GM18520 (cell line): ENCODE measurements at regions not wholly inside any gene's neighbourhood (a gene's known extent, or its start where the extent isn't known, plus 50 kb on each side); places are given as distances from the start of the nearest gene placed in this dataset.

Experiments used
- ATAC-seq: cut with Tn5 transposase; IDR thresholded peaks from one replicate; pipeline ENCODE4 v1.9.1; 2021; ENCODE audit not compliant: unreplicated experiment

- ATAC-seq: no peak
Measured at GRCh38 chr5:159385536-159385935, 55.2 kb upstream of the IL12B start.

DNA sequence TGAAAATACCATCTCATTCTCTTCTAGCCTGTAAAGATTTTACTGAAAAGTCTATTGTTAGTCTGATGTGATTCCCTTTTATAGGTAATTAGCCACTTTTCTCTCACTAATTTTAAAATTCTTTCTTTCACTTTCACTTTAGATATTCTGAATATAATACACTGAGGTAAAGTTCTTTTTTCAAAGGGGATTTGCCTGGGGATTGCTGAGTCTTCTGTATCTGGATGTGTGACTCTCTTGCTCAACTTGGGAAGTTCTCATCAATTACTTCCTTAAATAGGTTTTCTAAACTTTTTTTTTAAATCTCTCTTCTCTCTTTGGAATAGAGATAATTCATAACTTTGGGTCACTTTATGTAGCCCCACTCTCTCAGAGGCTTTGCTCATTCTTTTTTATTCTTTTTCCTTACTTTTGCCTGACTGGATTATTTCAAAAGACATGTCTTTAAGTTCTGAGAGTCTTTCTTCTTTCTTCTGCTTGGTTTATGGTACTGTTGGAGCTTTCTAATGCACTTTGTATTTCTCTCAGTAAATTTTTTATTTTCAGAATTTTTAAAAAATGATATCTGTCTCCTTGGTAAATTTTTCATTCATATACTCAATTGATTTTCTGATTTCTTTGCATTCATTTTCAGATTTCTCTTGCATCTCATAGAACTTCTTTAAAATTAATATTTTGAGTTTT is 55.9 kb upstream of the IL12B start:
- ATAC-seq: no peak

- no peak for ATAC-seq
Measured at GRCh38 chr5:159392871-159393270, 62.6 kb upstream of the IL12B start.

DNA sequence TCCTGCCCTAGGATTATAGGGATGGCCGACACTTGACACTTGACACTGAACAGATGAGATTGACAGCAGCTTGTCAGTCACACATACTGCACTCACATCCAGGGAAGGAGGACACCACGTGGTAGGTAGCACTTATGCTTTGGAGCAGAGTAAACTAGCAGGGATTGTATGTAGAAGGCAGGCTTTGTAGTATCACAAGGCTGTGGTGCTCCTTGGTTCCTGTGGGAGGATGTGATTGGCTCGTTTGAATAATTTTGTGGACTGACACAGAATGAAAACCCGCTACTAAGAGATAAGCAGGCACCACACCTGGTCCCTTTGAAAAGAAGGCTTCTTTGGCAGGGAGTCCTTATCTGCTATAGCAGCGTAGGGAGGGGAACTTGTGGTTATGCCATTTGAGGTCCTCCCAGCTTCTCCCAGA is 63.6 kb upstream of the IL12B start:
- ATAC-seq: no peak

GRCh38 chr5:159395202-159395601 is 64.9 kb upstream of the IL12B start:
- ATAC-seq: no peak

DNA sequence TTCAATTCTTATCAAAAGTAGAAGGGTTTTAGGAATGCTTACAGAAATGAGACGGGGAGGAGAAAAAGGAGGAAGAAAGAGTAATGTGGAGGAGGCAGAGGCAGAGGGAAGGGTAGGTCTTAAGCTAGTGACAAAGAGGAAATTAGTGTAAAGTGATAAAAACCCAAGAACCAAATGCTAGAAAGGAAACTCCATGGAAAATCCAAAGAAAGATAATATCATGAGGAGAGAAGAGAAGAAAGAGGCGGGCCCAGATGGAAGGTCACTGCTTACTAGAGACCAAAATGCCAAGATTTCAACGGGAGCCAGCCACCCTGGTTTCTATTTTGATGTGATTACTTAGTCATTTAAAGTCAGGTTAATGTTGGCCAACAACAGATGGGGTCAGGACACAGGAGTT is 68.6 kb upstream of the IL12B start:
- no peak for ATAC-seq

DNA sequence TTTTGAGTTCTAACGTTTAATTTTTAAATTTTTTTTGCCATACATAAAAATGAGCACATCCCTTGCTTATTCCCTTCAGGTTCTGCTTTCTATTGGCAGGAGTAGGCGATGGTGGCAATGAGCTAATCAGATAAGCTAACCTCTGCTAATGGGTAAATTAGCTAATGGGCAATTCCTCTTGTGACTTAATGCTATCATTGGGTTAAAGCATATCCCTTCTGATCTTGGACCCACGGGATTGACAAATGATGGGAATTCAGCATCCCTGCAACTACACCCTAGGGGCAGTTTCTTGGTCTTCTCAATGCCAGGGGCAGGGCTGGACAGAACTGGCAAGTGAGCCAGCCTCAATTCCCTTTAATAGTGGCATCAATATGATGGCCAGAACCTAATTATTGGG is 70.2 kb upstream of the IL12B start:
- no peak for ATAC-seq

DNA sequence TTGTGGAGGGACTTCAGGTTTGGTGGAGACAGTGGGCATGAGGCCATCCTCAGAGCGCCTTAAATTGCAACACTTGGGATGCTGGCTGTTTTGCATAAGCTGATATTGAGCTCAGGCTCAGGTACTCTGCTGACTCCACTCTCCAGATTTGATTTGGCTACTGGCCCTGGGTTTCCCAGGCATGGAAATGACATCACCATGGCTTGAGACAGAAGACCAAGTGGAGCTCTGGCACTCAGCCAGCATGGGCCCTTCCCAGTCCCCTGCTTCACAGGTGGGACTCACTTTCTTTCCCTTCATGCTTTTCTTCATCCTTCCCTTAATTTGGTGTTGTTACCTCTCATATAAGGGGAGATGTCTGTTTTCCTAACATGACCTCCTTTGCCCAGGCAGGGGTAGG is 72.0 kb upstream of the IL12B start:
- ATAC-seq: no peak

DNA sequence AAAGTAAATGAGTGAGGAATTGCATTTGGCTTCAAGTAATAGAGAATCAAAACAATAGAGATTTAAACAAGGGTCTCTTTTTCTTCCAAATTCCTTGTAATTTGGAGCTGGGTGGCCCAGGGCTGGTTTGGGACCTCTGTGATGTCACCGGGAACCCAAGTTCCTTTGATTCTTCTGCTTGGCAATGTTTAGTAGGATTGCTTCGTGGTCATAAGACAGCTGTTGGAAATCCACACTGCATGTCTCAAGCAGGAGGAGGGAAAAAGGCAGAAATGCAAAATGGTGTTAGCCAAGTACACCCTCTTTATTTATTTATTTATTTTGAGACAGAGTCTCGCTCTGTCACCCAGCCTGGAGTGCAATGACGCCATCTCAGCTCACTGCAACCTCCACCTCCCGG is 72.6 kb upstream of the IL12B start:
- no peak for ATAC-seq

DNA sequence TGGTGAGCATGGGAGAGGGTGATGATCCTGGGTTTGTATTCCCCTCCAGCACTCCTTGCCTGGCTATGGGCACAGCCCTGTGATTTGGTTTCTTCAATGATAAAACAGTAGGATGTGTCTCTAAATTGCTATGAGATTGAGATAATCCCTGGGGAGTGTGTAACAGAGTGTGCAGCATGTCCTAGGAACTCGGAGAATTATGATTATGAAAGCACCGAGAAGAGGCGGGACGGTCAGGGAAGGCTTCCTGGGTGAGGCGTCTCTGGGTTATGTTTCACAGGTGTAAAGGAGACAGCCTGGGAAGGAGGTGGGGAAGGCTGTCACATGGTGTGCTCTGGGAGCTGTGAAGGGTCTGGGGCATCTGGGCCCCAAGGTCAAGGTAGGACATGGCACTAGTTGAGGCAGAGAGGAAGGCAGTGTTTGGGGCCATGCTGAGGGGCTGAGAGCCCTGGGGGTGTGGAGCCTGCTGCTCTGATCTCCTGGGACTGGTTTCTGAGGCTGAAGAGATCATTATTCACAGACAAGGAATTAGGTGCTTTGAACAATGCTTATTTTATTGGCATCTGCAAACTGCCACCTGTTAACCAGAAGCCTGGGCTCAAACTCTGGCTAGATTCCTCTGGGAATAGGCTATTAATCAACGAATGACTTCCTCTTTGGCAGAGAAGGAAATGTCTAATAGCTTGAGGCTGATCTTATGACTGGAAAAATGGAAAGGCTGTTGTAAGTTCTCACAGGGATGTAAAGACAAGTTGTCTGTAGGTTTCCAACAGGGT is 73.8 kb upstream of the IL12B start:
- ATAC-seq: no peak

DNA sequence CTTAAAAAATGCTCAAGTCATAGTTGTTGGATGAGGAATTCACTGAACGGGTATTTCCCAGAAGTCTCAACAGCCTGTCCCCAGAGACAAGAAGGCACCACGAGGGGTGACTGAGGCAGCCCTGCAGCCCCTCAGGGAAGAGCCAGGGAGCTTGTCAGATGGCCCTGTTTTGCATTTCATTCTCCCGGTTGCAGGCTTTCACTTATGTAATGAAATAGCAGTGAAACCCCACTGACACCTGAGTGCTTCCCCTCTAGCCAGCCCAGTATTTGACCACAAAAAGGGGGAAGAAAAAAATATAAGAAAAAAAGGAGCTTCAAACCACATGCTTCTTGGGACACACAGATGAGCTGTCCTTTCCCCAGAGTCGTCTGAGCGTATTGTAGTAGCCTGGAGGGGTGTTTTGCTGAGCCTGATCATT is 75.3 kb upstream of the IL12B start:
- peak; percentile 50 for ATAC-seq

GRCh38 chr5:159406571-159406970 is 76.3 kb upstream of the IL12B start:
- no peak for ATAC-seq

DNA sequence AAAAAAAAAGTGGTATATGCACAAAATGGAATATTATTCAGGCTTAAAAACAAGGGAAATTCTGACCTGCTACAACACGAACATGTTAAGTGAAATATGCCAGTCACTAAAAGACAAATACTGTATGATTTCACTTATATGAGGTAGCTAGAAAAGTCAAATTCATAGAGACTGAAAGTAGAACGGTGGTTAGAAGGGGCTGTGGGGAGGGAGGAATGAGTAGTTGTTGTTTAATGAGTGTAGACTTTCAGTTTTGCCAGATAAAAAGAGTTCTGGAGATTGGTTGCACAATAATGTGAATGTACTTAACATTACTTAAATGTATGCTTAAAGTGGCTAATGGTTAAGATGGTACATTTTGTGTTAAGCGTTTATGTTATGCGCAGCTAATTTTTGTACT is 79.5 kb upstream of the IL12B start:
- ATAC-seq: peak; percentile 42

- no peak for ATAC-seq
Measured at GRCh38 chr5:159410480-159410879, 80.2 kb upstream of the IL12B start.

DNA sequence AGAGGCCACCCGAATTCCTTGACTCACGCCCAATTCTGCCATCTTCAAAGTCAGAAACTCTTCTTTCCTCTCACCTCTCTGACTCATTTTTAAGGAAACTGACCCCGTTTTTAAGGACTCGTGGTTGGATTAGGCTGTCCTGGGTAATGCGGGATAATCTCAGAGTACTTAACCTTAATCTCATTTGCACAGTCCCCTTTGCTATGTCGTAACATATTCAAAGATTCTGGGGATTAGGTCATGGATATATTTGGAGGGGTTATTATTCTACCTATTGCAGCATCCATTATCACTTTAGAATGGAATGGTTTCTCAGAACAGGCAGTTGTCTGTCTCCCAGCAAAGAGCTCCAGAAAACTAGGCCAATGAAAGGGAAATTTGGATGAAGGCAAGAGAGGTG is 80.8 kb upstream of the IL12B start:
- no peak for ATAC-seq

DNA sequence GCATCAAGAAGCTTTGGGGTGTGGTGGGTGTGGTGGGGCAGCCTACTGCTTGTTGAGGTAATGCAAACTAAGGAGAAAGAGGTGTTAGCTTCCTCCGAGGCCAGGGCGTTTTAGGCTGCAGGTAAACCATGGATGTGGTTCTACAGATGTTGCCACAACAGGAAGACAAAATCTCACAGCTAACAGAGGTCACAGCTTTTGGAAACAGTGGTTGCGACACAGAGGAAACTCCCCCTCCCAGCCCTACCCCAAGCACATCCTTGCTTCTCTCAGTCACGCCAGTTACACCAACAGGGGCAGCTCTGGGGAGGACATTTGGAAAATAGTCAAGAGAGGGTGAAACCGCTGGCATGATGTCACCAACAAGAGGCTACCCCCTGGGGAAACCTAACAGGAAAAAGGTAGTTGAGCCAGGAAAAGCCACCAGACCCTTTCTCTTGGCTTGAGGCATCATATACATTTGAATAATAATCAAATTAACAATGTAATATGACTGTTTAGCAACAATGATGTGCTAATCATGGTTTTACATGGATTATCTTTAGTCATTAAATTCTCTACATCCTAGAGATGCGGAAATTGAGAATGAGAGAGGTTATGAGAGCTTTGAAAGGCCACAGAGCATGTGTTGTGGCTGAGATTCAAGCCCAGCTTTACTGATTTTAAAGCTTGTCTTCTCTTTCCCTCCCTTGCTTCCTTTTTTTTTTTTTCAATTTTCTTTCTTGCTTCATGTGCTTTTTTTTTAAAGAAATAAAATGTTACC is 82.2 kb upstream of the IL12B start:
- peak; percentile 53 for ATAC-seq

GRCh38 chr5:159414021-159414420 is 83.7 kb upstream of the IL12B start:
- no peak for ATAC-seq

GRCh38 chr5:159415301-159415937 is 85.1 kb upstream of the IL12B start:
- no peak for ATAC-seq

DNA sequence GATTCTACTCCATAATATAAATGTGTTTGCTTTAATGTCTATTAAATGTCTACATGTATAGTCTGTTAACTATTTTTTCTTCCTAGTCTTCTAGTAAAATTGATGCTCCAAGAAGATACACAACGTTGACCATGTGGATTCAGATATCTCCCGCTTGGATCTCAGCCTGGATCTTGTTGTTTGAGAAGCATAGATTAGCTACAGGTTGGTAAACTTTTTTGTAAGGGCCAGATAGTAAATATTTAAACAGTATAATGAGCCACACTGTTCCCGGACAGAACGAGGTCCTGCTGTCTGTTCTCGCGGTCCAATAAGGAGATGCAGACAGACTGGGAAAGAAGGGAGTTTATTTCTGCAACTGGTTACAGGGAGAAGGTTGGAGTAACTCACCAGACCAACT is 86.2 kb upstream of the IL12B start:
- no peak for ATAC-seq

DNA sequence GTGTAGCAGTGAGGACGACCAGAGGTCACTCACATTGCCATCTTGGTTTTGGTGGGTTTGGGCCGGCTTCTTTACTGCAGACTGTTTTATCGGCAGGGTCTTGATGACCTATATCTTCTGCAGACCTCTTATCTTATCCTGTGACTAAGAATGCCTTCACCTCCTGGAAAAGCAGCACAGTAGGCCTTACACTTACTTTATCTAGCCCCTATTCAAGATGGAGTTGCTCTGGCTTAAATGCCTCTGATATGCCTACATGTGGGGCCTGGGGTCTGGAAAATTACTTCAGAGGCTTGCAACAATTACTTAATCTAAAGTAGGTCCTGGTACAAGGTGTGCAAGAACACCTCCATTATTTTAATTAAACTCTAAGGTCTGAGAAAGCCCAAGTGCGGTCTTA is 86.9 kb upstream of the IL12B start:
- ATAC-seq: no peak

DNA sequence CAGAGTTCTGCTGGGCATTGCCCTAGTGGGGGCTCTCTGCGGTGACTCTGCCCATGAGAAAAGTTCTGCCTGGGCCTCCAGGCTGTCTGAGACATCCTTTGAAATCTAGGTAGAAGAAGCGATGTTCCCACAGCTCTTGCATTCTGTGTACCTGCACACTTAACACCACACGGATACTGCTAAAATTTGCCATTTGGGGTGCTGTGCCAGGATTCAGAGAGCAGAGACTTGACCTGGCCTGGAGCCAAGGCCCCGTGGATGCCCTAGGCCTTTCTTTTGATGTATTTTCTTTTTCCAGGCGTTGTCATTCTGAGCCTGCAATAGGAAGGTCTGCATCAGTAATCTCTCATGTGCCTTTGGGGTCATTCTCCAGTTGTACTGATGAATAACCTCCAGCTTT is 89.3 kb upstream of the IL12B start:
- ATAC-seq: no peak
